ENCODE measurements at regions not wholly inside any gene's neighbourhood (a gene's known extent, or its start where the extent isn't known, plus 50 kb on each side); places are given as distances from the start of the nearest gene placed in this dataset.

DNA sequence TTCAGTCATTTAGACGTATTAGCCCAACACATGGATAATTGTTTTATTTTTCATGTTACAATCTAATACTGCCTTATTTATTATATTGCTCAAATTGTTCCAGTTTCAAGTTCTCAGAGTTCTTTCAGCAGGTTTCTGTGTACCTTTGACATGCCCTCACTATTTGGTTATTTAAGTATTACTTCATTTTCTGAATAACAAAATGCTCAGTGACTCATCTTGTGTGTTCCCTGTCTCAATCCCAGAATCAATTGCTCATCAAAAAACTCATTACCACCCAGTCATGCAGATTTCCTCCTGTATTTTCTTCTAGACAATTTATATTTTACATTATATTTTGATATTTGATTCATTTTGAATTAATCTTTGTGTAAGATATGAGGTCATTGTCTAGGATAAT is 562.6 kb downstream of the ANXA1 start:
- TF ChIP-seq, protein P1, sequence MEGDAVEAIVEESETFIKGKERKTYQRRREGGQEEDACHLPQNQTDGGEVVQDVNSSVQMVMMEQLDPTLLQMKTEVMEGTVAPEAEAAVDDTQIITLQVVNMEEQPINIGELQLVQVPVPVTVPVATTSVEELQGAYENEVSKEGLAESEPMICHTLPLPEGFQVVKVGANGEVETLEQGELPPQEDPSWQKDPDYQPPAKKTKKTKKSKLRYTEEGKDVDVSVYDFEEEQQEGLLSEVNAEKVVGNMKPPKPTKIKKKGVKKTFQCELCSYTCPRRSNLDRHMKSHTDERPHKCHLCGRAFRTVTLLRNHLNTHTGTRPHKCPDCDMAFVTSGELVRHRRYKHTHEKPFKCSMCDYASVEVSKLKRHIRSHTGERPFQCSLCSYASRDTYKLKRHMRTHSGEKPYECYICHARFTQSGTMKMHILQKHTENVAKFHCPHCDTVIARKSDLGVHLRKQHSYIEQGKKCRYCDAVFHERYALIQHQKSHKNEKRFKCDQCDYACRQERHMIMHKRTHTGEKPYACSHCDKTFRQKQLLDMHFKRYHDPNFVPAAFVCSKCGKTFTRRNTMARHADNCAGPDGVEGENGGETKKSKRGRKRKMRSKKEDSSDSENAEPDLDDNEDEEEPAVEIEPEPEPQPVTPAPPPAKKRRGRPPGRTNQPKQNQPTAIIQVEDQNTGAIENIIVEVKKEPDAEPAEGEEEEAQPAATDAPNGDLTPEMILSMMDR (IDR thresholded peaks at IDR 0.05; ENCODE audit: control insufficient read depth, extremely low read depth, insufficient read depth), result no peak
- H3K4me3 ChIP-seq (ENCODE audit: low read depth, low read length), result no peak overlapping the region
- no peak for DNase-seq (ENCODE audit: low read depth)

DNA sequence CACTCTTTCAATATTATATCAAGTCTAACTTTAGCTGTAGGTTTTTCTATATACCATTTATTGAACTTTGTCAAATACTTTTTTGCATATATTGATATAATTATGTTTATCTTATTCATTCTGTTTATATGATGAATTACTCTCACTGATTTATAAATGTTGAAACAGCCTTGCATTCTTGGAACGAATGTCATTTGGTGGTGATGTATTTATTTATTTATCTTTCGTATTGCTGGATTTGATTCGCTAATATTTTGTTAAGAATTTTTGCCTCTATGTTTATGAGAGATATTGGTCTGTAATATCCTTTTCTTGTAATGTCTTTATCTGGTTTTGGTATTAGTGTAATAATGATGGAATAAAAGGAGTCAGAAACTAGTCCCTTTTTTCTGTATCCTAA is 563.9 kb downstream of the ANXA1 start:
- no peak for DNase-seq (ENCODE audit: low read depth)
- TF ChIP-seq, protein P1 (IDR thresholded peaks at IDR 0.05; ENCODE audit: control insufficient read depth, extremely low read depth, insufficient read depth), result no peak
- H3K4me3 ChIP-seq (ENCODE audit: low read depth, low read length), result no peak overlapping the region

DNA sequence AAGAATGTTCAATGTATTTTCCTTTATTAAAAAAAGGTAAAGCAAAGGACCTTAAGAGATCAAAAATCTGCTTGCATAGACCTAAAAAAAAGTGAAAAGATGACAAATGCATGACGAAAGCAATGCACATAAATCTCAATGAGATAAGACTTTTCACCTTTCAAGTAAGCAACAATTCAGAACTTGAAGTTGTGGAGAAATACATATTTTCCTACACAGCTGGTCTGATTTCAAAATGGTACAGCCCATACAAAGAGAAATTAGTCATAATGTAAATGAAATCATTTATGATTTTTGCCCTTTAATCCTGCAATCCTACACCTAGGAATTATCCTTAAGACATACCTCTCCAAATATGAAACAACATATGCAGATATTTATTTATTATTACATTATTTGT is 568.0 kb downstream of the ANXA1 start:
- TF ChIP-seq, protein P1 (IDR thresholded peaks at IDR 0.05; ENCODE audit: control insufficient read depth, extremely low read depth, insufficient read depth), result no peak
- no peak overlapping the region for H3K4me3 ChIP-seq (ENCODE audit: low read depth, low read length)
- DNase-seq (ENCODE audit: low read depth), result no peak

- DNase-seq (ENCODE audit: low read depth), result no peak
- TF ChIP-seq, protein P1 (IDR thresholded peaks at IDR 0.05; ENCODE audit: control insufficient read depth, extremely low read depth, insufficient read depth), result no peak
- H3K4me3 ChIP-seq (ENCODE audit: low read depth, low read length), result no peak overlapping the region
Observed at GRCh38 chr9:73720601-73721000, 568.9 kb downstream of the ANXA1 start.

DNA sequence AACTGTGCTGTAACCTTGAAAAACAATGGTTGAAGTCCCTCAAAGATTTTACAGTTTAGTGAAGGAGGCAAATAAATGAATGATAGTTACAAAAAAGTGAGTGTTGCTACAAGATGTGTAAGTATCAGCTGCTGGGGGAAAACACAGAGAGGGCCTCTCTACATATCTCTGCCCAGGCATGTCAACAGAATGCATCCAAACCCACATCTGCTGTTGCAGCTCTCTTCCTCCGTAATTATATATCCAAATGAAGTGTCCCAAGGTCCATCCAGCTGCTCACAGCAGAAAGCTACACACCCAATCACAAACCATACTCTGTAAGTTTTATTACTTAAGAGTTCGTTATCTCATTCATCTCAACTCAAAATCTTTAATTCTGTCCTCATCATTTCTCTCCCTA is 584.6 kb downstream of the ANXA1 start:
- TF ChIP-seq, protein P1 (IDR thresholded peaks at IDR 0.05; ENCODE audit: control insufficient read depth, extremely low read depth, insufficient read depth), result no peak
- no peak overlapping the region for H3K4me3 ChIP-seq (ENCODE audit: low read depth, low read length)
- DNase-seq (ENCODE audit: low read depth), result no peak

- TF ChIP-seq, protein P1 (IDR thresholded peaks at IDR 0.05; ENCODE audit: control insufficient read depth, extremely low read depth, insufficient read depth), result no peak
- DNase-seq (ENCODE audit: low read depth), result peak; percentile 98
- H3K4me3 ChIP-seq (ENCODE audit: low read depth, low read length), result no peak overlapping the region
Observed at GRCh38 chr9:73738741-73739530, 587.3 kb downstream of the ANXA1 start.

DNA sequence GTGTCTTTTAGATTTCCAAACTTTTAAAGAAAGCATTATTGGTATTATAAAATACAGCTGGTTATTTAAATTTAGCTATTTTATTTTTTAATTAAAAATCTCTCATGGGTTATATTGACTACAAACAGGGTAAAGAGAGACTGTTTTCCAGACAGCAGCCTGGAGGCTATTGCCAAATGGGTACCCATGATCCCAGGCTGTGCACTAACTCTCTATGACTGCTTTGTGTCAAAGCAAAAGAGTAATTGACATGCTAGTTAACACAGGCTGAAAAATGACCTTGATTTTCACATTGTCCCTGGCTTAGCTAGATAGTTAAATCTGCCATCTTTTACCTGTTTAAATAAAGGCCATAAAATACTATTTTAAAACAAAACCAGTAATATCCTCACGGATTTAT is 589.7 kb downstream of the ANXA1 start:
- no peak overlapping the region for H3K4me3 ChIP-seq (ENCODE audit: low read depth, low read length)
- TF ChIP-seq, protein P1 (IDR thresholded peaks at IDR 0.05; ENCODE audit: control insufficient read depth, extremely low read depth, insufficient read depth), result no peak
- no peak for DNase-seq (ENCODE audit: low read depth)

Measured in LNCaP clone FGC (cell line).